Neural progenitor cell (in vitro differentiated cells): ENCODE measurements at regions not wholly inside any gene's neighbourhood (a gene's known extent, or its start where the extent isn't known, plus 50 kb on each side); places are given as distances from the start of the nearest gene placed in this dataset.

Experiments used
- CTCF ChIP-seq: fragments of 200-600 bp; sonication (generic); IDR thresholded peaks from 2 replicates; pipeline ENCODE4 v1.5.1; 2017; ENCODE audit warnings: antibody characterized with exemption, mild to moderate bottlenecking
- EZH2 ChIP-seq: fragments of 200-600 bp; sonication (generic); IDR thresholded peaks from 2 replicates; pipeline ENCODE4 v1.6.1; 2017; ENCODE audit warnings: antibody characterized with exemption, mild to moderate bottlenecking, moderate library complexity
- EZH2phosphoT487 ChIP-seq: fragments of 200-600 bp; sonication (generic); IDR thresholded peaks from 2 replicates; pipeline ENCODE4 v1.6.1; 2017; ENCODE audit warnings: antibody characterized with exemption

GRCh38 chr6:26257272-26257671 is 107.7 kb upstream of the BTN3A2 start:
- no peak for TF ChIP-seq EZH2phosphoT487
- TF ChIP-seq CTCF: no peak
- no peak for TF ChIP-seq EZH2
